Gastroesophageal sphincter (tissue), 4 donors: ENCODE measurements at regions not wholly inside any gene's neighbourhood (a gene's known extent, or its start where the extent isn't known, plus 50 kb on each side); places are given as distances from the start of the nearest gene placed in this dataset.

Experiments
- ATAC-seq: fragments of 150-250 bp; one replicate; pipeline ENCODE4 v1.9.1; 2016; ENCODE audit warnings: mild to moderate bottlenecking, moderate library complexity
- H3K27ac ChIP-seq, 4 donors: fragments of 200-600 bp; sonication (generic) in 3 of 4; 1 replicate in 3 of 4; 2 replicates in 1 of 4; pipeline ENCODE4 v1.5.1; 2016 to 2019
- H3K27me3 ChIP-seq: fragments of 200-600 bp; sonication (generic); one replicate; pipeline ENCODE4 v1.5.1; 2019
- H3K36me3 ChIP-seq, 2 donors: fragments of 200-600 bp; sonication (generic); one replicate each; pipeline ENCODE4 v1.5.1; 2019; ENCODE audit warnings: control low read depth in 1 of 2
- H3K4me1 ChIP-seq, 3 donors: fragments of 200-600 bp; sonication (generic); 1 replicate in 2 of 3; 2 replicates in 1 of 3; pipeline ENCODE4 v1.5.1; 2016 to 2019; ENCODE audit warnings: control low read depth in 2 of 3
- H3K4me3 ChIP-seq, 2 donors: fragments of 200-600 bp; sonication (generic); one replicate each; pipeline ENCODE4 v1.5.1; 2019; ENCODE audit warnings: mild to moderate bottlenecking in 1 of 2, moderate library complexity in 1 of 2
- H3K9me3 ChIP-seq, 3 donors: fragments of 200-600 bp; sonication (generic); one replicate each; pipeline ENCODE4 v1.5.1; 2017 to 2019; ENCODE audit warnings: control low read depth in 2 of 3
- CTCF ChIP-seq, 4 experiments: fragments of 200-600 bp in 2 of 4; fragments of 450-650 bp in 2 of 4; sonication (generic) in 1 of 4; IDR thresholded peaks; one replicate each; pipeline ENCODE4 v1.5.1; 2017 to 2019; ENCODE audit warnings: antibody characterized with exemption in 4 of 4, mild to moderate bottlenecking in 2 of 4, moderate library complexity in 2 of 4
- EP300 ChIP-seq: sonication (generic); formaldehyde crosslinking; IDR thresholded peaks from one replicate; pipeline ENCODE4 v1.6.1; 2017; ENCODE audit warnings: antibody characterized with exemption, mild to moderate bottlenecking
- POLR2A ChIP-seq, 2 donors: fragments of 450-650 bp; IDR thresholded peaks; one replicate each; pipeline ENCODE4 v1.6.1; 2017; ENCODE audit warnings: antibody characterized with exemption in 2 of 2, mild to moderate bottlenecking in 2 of 2, moderate library complexity in 1 of 2
- POLR2AphosphoS5 ChIP-seq: sonication (generic); formaldehyde crosslinking; IDR thresholded peaks from one replicate; pipeline ENCODE4 v1.6.1; 2017; ENCODE audit warnings: antibody characterized with exemption
- WGBS, 2 donors: methylation state at CpG; one replicate each; pipeline ENCODE4 v1.1.5; 2018; ENCODE audit warnings: low coverage in 1 of 2; 5-methylcytosine and 5-hydroxymethylcytosine counted together

- H3K4me3 ChIP-seq, result no peak overlapping the region
- no peaks in the 10 kb centered on the region for H3K36me3 ChIP-seq
- whole genome bisulfite sequencing, 2 donors, result 84% methylated on average over 2 of the region's 2 CpGs; no CpG with 5 or more reads in 1 of the 2 donors
- H3K4me1 ChIP-seq, result no peaks in the 10 kb centered on the region
- no peaks in the 10 kb centered on the region for H3K27me3 ChIP-seq
- H3K27ac ChIP-seq, result no peak overlapping the region
- H3K9me3 ChIP-seq, result no peaks in the 10 kb centered on the region
- TF ChIP-seq POLR2A (IDR thresholded peaks at IDR 0.05), result no peak
- TF ChIP-seq CTCF (IDR thresholded peaks at IDR 0.05), result no peak
- TF ChIP-seq EP300, result no peak
- TF ChIP-seq POLR2AphosphoS5, result no peak
- no peak for ATAC-seq
Observed at GRCh38 chr11:92758241-92758780, 211.1 kb upstream of the MTNR1B start.

GRCh38 chr11:92759571-92760214, 209.8 kb upstream of the MTNR1B start:
- H3K27me3 ChIP-seq, result no peaks in the 10 kb centered on the region
- no peaks in the 10 kb centered on the region for H3K4me1 ChIP-seq
- no peak overlapping the region for H3K27ac ChIP-seq
- 88 to 100% methylated on average over 2 to 6 of the region's 8 CpGs for WGBS, 2 donors
- no peak for ATAC-seq
- TF ChIP-seq EP300, result no peak
- no peak for TF ChIP-seq POLR2A (IDR thresholded peaks at IDR 0.05)
- no peak for TF ChIP-seq CTCF (IDR thresholded peaks at IDR 0.05)
- H3K9me3 ChIP-seq, result no peaks in the 10 kb centered on the region
- no peaks in the 10 kb centered on the region for H3K36me3 ChIP-seq
- no peak overlapping the region for H3K4me3 ChIP-seq

- ATAC-seq, result no peak
- Histone ChIP-seq H3K36me3 (no peaks in the 10 kb centered on the region), H3K9me3 (no peaks in the 10 kb centered on the region), H3K4me3 (no peak overlapping the region), H3K27me3 (no peaks in the 10 kb centered on the region), H3K4me1 (peaks cover 0 to 10% (median 0%) of the 10 kb centered on the region in 3 donors), H3K27ac (no peak overlapping the region)
- TF ChIP-seq POLR2AphosphoS5 (no peak), CTCF (IDR thresholded peaks at IDR 0.05) (no peak), EP300 (no peak), POLR2A (IDR thresholded peaks at IDR 0.05) (no peak)
- WGBS, 2 donors, result 78 to 85% methylated on average over 2 to 3 of the region's 3 CpGs
Observed at GRCh38 chr11:92762121-92762540, 207.3 kb upstream of the MTNR1B start.

- Histone ChIP-seq H3K9me3 (no peaks in the 10 kb centered on the region), H3K27ac (no peak overlapping the region), H3K27me3 (no peaks in the 10 kb centered on the region), H3K36me3 (no peaks in the 10 kb centered on the region), H3K4me1 (peaks cover 0 to 10% (median 0%) of the 10 kb centered on the region in 3 donors), H3K4me3 (no peak overlapping the region)
- TF ChIP-seq CTCF (IDR thresholded peaks at IDR 0.05) (no peak), POLR2AphosphoS5 (no peak), EP300 (no peak), POLR2A (IDR thresholded peaks at IDR 0.05) (no peak)
- no peak for ATAC-seq
Observed at GRCh38 chr11:92763336-92763735, 206.1 kb upstream of the MTNR1B start.

GRCh38 chr11:92764128-92764527, 205.3 kb upstream of the MTNR1B start:
- ATAC-seq, result no peak
- Histone ChIP-seq H3K4me3 (no peak overlapping the region), H3K27ac (no peak overlapping the region), H3K9me3 (no peaks in the 10 kb centered on the region), H3K4me1 (peaks cover 0 to 10% (median 0%) of the 10 kb centered on the region in 3 donors), H3K36me3 (no peaks in the 10 kb centered on the region), H3K27me3 (no peaks in the 10 kb centered on the region)
- 82 to 100% methylated on average over 3 to 4 of the region's 4 CpGs for WGBS, 2 donors
- TF ChIP-seq POLR2AphosphoS5, result no peak
- no peak for TF ChIP-seq CTCF (IDR thresholded peaks at IDR 0.05)
- TF ChIP-seq POLR2A (IDR thresholded peaks at IDR 0.05), result no peak
- no peak for TF ChIP-seq EP300
